NCI-H345 (cell line): ENCODE measurements at regions not wholly inside any gene's neighbourhood (a gene's known extent, or its start where the extent isn't known, plus 50 kb on each side); places are given as distances from the start of the nearest gene placed in this dataset.

Source experiments
- DNase-seq: peaks from one replicate; lab custom pipeline; 2025; lab: John Stamatoyannopoulos, UW

DNA sequence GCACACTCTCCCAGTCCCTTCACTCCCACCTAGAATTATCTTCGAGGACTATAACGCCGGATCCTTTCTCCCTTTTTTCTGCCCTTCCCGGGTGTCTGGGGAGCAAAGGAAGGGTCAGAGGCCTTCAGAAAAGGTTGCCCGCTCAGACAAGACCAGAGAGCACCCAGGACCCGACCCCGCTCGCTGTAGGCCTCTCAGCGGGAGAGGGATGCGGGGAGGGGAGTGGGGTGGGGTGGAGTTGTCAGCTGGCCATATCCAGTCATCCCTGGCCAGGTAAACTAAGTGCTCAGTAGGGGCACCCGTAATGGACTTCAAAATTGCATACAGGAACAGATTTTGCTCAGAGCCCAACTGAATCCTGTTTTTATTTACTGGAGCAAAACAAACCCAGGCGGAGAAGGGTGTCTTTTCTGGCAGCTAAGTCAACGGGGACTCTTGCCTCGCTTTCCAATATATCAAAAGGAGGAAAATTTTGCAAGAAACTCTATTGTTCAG is 65.0 kb downstream of the NOL4 start:
- peak; percentile 81 for DNase-seq

GRCh38 chr18:34158881-34159690 is 65.6 kb downstream of the NOL4 start:
- DNase-seq: peak; percentile 96

- no peak for DNase-seq
Observed at GRCh38 chr18:34153711-34154110, 71.0 kb downstream of the NOL4 start.

DNA sequence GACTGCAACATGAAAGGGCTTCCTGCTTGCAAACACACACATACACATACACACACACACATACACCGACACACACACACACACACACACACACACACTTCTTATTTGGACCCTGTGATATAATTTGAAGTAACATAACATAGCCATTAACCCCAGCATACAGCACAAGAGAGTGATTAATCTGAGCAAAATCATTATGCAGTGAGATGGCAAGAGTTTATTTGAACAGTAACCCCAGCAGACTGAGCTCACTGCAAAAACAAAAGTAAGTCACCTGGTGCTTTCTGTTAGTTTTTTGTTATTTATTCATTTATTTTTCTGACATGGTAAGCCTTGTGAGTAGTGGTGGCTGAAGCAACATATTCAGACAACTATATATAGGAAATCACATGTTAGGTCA is 93.7 kb downstream of the NOL4 start:
- DNase-seq: peak; percentile 14

GRCh38 chr18:34128436-34128835 is 96.3 kb downstream of the NOL4 start:
- DNase-seq: no peak

GRCh38 chr18:34126121-34126520 is 98.6 kb downstream of the NOL4 start:
- no peak for DNase-seq

DNA sequence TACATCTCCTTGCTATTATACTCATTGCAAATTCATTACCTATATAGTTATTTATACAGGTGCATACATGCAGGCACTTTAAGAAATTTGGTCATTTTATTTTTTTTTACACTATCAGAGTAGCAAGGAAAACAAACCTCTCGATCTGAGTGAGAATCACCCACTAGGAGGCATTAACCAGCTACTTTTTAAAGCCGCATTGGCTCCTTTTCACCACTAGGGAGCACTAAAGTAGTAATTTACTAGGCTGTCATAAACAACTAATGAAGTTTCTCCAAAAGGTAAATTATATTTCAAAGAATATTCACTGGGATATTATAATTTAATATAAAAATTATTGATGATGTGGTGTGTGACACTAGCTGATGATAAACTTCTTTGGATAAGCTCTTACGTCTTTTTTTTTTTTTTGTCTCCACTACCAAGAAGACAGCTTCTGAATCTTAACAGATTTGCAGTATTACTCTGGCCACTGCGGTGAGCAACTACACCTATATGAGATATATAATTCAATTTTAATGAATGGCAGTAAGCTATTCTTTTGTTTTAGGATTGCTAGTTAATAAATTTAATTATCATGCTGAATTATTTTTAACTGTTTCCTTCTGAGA is 101.9 kb downstream of the NOL4 start:
- DNase-seq: peak; percentile 76

GRCh38 chr18:34121200-34121721 is 103.5 kb downstream of the NOL4 start:
- no peak for DNase-seq

DNA sequence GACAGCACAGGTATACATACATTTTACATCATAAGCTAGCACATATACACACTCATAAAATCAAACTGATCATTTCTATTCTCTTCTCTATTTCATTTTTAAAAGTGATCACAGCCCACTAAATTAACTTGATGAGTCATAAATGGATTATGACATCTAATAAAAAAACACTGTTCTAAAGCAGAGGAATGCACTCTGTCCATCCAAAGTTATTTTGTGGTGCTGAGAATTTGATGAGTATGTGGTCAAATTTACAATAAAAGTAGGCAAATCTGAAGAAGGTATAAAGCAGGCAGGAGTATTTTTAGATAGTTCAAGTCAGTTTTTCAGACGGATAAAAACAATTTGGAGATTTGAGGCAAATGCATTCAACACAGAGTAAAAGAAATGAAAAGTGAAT is 104.4 kb downstream of the NOL4 start:
- DNase-seq: no peak

- peak; percentile 35 for DNase-seq
Observed at GRCh38 chr18:34117319-34117718, 107.4 kb downstream of the NOL4 start.

- no peak for DNase-seq
Observed at GRCh38 chr18:34115409-34116081, 109.2 kb downstream of the NOL4 start.

DNA sequence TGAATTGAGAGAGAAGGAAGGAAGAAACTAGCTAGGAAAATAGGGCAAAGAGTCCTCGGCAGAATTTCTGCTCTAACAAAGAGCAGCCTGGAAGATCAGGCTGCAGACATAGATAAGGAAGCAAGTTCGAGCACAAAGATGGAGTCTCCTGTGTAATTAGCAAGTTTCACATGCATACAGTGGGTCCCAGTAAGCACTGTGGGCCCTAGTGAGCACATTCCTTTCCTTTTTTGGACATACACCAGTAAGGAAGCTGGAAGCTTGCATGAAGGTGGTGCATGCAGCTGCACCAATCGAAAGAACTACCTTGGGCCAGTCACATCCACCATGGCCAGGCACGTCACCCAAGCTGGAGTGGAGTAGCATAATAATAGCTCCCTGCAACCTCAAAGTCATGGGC is 109.7 kb downstream of the NOL4 start:
- no peak for DNase-seq

- DNase-seq: no peak
Observed at GRCh38 chr18:34108206-34108605, 116.5 kb downstream of the NOL4 start.

- DNase-seq: no peak
Observed at GRCh38 chr18:34098109-34098508, 126.6 kb downstream of the NOL4 start.

DNA sequence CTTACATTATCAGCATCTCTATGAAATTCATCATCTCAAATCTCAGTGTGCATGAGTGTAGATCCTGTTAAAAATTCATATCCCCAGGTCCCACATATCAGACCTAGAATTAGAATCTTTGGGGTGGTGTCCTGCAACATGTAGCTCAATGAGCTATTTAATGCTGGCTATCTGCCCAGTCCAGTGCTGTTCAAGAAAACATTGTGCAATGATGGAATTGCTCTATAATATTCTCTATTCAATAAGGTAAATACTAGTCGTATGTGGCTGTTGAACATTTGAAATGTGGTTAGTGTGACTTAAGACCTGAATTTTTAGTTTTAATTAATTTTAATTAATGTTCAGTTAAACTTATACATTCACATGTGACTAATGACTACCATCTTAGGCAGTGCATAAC is 127.4 kb downstream of the NOL4 start:
- DNase-seq: no peak

GRCh38 chr18:34094148-34094547 is 130.6 kb downstream of the NOL4 start:
- DNase-seq: no peak

- no peak for DNase-seq
Observed at GRCh38 chr18:34092796-34093195, 131.9 kb downstream of the NOL4 start.

- DNase-seq: no peak
Observed at GRCh38 chr18:34086370-34086769, 138.3 kb downstream of the NOL4 start.

- no peak for DNase-seq
Observed at GRCh38 chr18:34085140-34085739, 139.5 kb downstream of the NOL4 start.

- DNase-seq: peak; percentile 20
Observed at GRCh38 chr18:34084635-34085034, 140.1 kb downstream of the NOL4 start.

DNA sequence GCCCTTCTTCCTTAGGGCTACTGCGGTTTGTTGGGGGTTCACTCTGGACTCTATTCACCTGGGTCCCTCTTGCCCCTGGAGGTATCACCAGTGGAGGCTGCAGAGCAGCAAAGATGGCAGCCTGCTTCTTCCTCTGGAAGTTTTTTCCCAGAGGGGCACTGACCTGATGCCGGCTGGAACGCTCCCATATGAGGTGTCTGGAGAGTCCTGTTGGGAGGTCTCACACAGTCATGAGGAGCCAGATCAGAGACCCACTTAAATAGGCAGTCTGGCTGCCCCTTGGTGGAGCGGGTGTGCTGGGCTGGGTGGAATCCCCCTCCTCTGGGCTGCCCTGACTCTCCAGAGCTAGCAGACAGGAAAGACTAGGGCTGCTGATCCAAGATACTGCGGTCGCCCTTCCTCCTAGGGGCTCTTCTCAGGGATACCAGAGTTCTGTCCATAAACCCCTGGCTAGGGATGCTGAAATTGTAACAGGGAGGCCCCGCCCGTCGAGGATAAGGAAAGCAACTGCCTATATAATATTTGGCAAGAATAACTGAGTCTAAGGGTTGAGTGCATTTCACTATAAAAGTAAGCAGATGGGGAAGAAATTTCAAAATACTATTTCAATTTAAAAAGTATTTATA is 140.7 kb downstream of the NOL4 start:
- DNase-seq: no peak

DNA sequence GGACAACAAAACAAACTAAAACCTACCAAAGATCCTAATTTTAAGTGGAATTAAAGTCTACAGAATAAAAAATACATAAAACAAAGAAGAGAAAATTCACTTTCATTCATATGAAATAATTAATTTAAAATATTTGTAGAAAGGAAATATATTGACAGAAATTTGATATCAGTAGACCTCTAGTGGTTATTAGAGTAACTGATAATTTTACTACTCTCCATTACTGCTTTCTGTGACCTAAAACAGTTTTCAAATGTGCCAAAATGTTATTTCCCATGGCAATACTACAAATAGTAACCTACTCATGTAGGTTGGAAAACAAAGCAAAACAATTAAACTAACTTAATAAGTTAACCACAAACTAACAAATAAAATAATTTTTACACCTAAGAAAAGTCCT is 147.1 kb downstream of the NOL4 start:
- no peak for DNase-seq
